Muscle layer of colon (tissue), 2 donors: ENCODE measurements at regions not wholly inside any gene's neighbourhood (a gene's known extent, or its start where the extent isn't known, plus 50 kb on each side); places are given as distances from the start of the nearest gene placed in this dataset.
"Not testable (repeated sequence)": the region's sequence is repeated elsewhere in the genome, so short reads cannot be mapped to it uniquely, and the experiment has no call there.

Experiments
- H3K27ac ChIP-seq: one replicate; pipeline ENCODE4 v1.7.0; 2013; ENCODE audit warnings: low read depth, mild to moderate bottlenecking, low read length, moderate library complexity
- H3K27me3 ChIP-seq, 2 donors: one replicate each; pipeline ENCODE4 v1.7.0; 2013; ENCODE audit warnings: low read length in 2 of 2, mild to moderate bottlenecking in 2 of 2; ENCODE audit not compliant: insufficient read depth in 2 of 2, control insufficient read depth in 1 of 2
- H3K36me3 ChIP-seq: one replicate; pipeline ENCODE4 v1.7.0; 2013; ENCODE audit warnings: mild to moderate bottlenecking, low read length; ENCODE audit not compliant: insufficient read depth
- H3K4me1 ChIP-seq: one replicate; pipeline ENCODE4 v1.7.0; 2013; ENCODE audit warnings: mild to moderate bottlenecking, low read length; ENCODE audit not compliant: insufficient read depth
- H3K4me3 ChIP-seq, 2 donors: one replicate each; pipeline ENCODE4 v1.7.0; 2013; ENCODE audit warnings: low read length in 2 of 2, low read depth in 1 of 2, mild to moderate bottlenecking in 1 of 2, moderate library complexity in 1 of 2
- H3K9ac ChIP-seq: one replicate; pipeline ENCODE4 v1.7.0; 2013; ENCODE audit warnings: low read length
- H3K9me3 ChIP-seq: one replicate; pipeline ENCODE4 v1.7.0; 2013; ENCODE audit warnings: mild to moderate bottlenecking, low read length
- donor health status: abdominal sarcoma.
- donor health status: Adenocarcinoma of cecum.

GRCh38 chr7:63856466-63856865 lies 142.2 kb upstream of the ZNF722 start:
- H3K27ac ChIP-seq, H3K9me3 ChIP-seq, H3K27me3 ChIP-seq, H3K36me3 ChIP-seq, H3K4me3 ChIP-seq, H3K4me1 ChIP-seq, H3K9ac ChIP-seq: not testable (repeated sequence)

GRCh38 chr7:63867127-63867526 lies 131.5 kb upstream of the ZNF722 start:
- no peaks in the 10 kb centered on the region for H3K4me1 ChIP-seq
- no peak overlapping the region for H3K9ac ChIP-seq
- H3K9me3 ChIP-seq, result no peaks in the 10 kb centered on the region
- no peak overlapping the region for H3K27ac ChIP-seq
- no peak overlapping the region for H3K4me3 ChIP-seq
- H3K36me3 ChIP-seq, result no peaks in the 10 kb centered on the region
- no peaks in the 10 kb centered on the region for H3K27me3 ChIP-seq

- peaks cover 12% of the 10 kb centered on the region for H3K9me3 ChIP-seq
- not testable (repeated sequence) for H3K9ac ChIP-seq, H3K36me3 ChIP-seq, H3K4me3 ChIP-seq, H3K27me3 ChIP-seq, H3K27ac ChIP-seq, H3K4me1 ChIP-seq
These were observed 124.4 kb upstream of the ZNF722 start for GRCh38 chr7:63874242-63874641.

- Histone ChIP-seq H3K9me3 (peaks cover 16% of the 10 kb centered on the region), H3K4me1 (no peaks in the 10 kb centered on the region), H3K27ac (no peak overlapping the region), H3K4me3 (no peak overlapping the region), H3K36me3 (no peaks in the 10 kb centered on the region), H3K9ac (no peak overlapping the region), H3K27me3 (no peaks in the 10 kb centered on the region)
These were observed 121.8 kb upstream of the ZNF722 start for GRCh38 chr7:63876707-63877322.

- no peak overlapping the region for H3K9ac ChIP-seq
- no peaks in the 10 kb centered on the region for H3K36me3 ChIP-seq
- H3K27ac ChIP-seq, result no peak overlapping the region
- no peak overlapping the region for H3K4me3 ChIP-seq
- no peaks in the 10 kb centered on the region for H3K9me3 ChIP-seq
- H3K27me3 ChIP-seq, result no peaks in the 10 kb centered on the region
- H3K4me1 ChIP-seq, result no peaks in the 10 kb centered on the region
These were observed 111.6 kb upstream of the ZNF722 start for GRCh38 chr7:63887031-63887430.

- Histone ChIP-seq H3K4me3 (peak overlapping the region; percentile 70 to 96), H3K27ac (no peak overlapping the region), H3K4me1 (no peaks in the 10 kb centered on the region), H3K36me3 (no peaks in the 10 kb centered on the region), H3K9me3 (no peaks in the 10 kb centered on the region), H3K9ac (no peak overlapping the region), H3K27me3 (no peaks in the 10 kb centered on the region)
These were observed 98.8 kb upstream of the ZNF722 start for GRCh38 chr7:63899691-63900393.

GRCh38 chr7:63900394-63901203 lies 98.0 kb upstream of the ZNF722 start:
- H3K27me3 ChIP-seq, result no peaks in the 10 kb centered on the region
- H3K27ac ChIP-seq, result peak overlapping the region; percentile 49
- no peaks in the 10 kb centered on the region for H3K36me3 ChIP-seq
- no peaks in the 10 kb centered on the region for H3K9me3 ChIP-seq
- peak overlapping the region; percentile 76 to 96 for H3K4me3 ChIP-seq
- H3K4me1 ChIP-seq, result no peaks in the 10 kb centered on the region
- no peak overlapping the region for H3K9ac ChIP-seq

GRCh38 chr7:63901204-63901506 lies 97.5 kb upstream of the ZNF722 start:
- not testable (repeated sequence) for H3K9ac ChIP-seq, H3K4me1 ChIP-seq, H3K36me3 ChIP-seq, H3K9me3 ChIP-seq, H3K27me3 ChIP-seq
- H3K4me3 ChIP-seq, result peak overlapping the region; percentile 76 to 96
- peak overlapping the region; percentile 49 for H3K27ac ChIP-seq

- Histone ChIP-seq H3K36me3 (no peaks in the 10 kb centered on the region), H3K4me3 (no peak overlapping the region), H3K27me3 (no peaks in the 10 kb centered on the region), H3K27ac (no peak overlapping the region), H3K9me3 (no peaks in the 10 kb centered on the region), H3K9ac (no peak overlapping the region), H3K4me1 (no peaks in the 10 kb centered on the region)
These were observed 79.7 kb upstream of the ZNF722 start for GRCh38 chr7:63918986-63919385.

- Histone ChIP-seq H3K9ac (no peak overlapping the region), H3K4me1 (no peaks in the 10 kb centered on the region), H3K36me3 (no peaks in the 10 kb centered on the region), H3K4me3 (peak overlapping the region; percentile 94 to 100), H3K9me3 (no peaks in the 10 kb centered on the region), H3K27ac (peak overlapping the region; percentile 79), H3K27me3 (no peaks in the 10 kb centered on the region)
These were observed 73.4 kb upstream of the ZNF722 start for GRCh38 chr7:63925262-63925625.

GRCh38 chr7:63925626-63926460 lies 72.8 kb upstream of the ZNF722 start:
- Histone ChIP-seq H3K36me3 (no peaks in the 10 kb centered on the region), H3K4me3 (peak overlapping the region; percentile 94 to 100), H3K9ac (peak overlapping the region; percentile 61), H3K27me3 (no peaks in the 10 kb centered on the region), H3K27ac (peak overlapping the region; percentile 79), H3K4me1 (no peaks in the 10 kb centered on the region), H3K9me3 (no peaks in the 10 kb centered on the region)
